ENCODE measurements at regions not wholly inside any gene's neighbourhood (a gene's known extent, or its start where the extent isn't known, plus 50 kb on each side); places are given as distances from the start of the nearest gene placed in this dataset.
"Not testable (repeated sequence)": the region's sequence is repeated elsewhere in the genome, so short reads cannot be mapped to it uniquely, and the experiment has no call there.

DNA sequence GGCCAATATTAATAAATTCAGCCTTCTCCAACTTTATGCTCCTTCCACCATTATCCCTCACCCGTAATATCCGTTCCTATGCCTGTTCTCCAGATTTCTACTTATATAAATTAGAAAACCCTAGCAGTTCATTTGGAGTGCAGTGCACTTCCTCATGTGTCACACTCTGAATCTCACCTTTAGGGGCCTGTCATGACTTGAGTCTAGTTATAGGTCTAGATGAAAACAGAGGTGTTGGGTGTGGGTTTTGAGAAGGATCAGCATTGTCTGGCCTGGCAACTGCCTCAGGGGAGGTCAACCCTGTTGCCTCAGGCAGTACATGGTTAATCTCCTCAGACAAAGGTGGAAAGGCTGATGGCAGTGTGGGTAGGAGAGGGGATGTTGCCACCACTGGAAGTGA lies 876.8 kb downstream of the FAT4 start:
- no peak overlapping the region for H3K9ac ChIP-seq (ENCODE audit: insufficient read depth in 1 of 2, low read length in 2 of 2)
- TF ChIP-seq, protein P1, sequence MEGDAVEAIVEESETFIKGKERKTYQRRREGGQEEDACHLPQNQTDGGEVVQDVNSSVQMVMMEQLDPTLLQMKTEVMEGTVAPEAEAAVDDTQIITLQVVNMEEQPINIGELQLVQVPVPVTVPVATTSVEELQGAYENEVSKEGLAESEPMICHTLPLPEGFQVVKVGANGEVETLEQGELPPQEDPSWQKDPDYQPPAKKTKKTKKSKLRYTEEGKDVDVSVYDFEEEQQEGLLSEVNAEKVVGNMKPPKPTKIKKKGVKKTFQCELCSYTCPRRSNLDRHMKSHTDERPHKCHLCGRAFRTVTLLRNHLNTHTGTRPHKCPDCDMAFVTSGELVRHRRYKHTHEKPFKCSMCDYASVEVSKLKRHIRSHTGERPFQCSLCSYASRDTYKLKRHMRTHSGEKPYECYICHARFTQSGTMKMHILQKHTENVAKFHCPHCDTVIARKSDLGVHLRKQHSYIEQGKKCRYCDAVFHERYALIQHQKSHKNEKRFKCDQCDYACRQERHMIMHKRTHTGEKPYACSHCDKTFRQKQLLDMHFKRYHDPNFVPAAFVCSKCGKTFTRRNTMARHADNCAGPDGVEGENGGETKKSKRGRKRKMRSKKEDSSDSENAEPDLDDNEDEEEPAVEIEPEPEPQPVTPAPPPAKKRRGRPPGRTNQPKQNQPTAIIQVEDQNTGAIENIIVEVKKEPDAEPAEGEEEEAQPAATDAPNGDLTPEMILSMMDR (IDR thresholded peaks at IDR 0.05; ENCODE audit: control extremely low read depth, extremely low read depth): no peak
- 93 to 94% methylated on average over 2 of the region's 2 CpGs for WGBS, 2 donors

DNA sequence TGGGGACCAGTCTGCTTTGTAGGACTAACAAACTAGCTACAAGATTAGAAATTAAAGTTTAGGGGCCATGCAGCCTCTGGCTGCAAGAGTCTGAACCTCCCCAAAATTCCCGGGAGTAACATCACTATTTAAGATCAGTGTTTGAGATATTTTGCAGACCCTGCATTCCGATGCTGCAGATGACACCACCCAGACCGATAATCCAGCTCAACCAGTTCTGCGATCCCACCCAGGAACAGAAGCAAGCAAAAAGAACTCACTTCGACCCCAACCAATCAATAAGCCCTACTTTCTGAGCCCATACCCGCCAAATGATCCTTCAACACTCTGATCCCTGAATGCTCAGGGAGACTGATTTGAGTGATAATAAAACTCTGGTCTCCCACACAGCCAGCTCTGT lies 877.8 kb downstream of the FAT4 start:
- TF ChIP-seq, protein P1 (IDR thresholded peaks at IDR 0.05; ENCODE audit: control extremely low read depth, extremely low read depth): no peak
- Histone ChIP-seq H3K36me3 (ENCODE audit: control insufficient read depth in 4 of 4, insufficient read depth in 4 of 4, low read length in 4 of 4) (no peaks in the 10 kb centered on the region), H3K27me3 (ENCODE audit: control insufficient read depth in 3 of 3, insufficient read depth in 3 of 3, low read length in 2 of 3) (no peaks in the 10 kb centered on the region), H3K9me3 (ENCODE audit: control insufficient read depth in 4 of 4, insufficient read depth in 3 of 4, low read length in 3 of 4) (no peaks in the 10 kb centered on the region), H3K4me3 (no peak overlapping the region), H3K4me1 (ENCODE audit: control insufficient read depth in 5 of 5, insufficient read depth in 5 of 5, low read length in 5 of 5) (peaks cover 0 to 5% (median 0%) of the 10 kb centered on the region in 5 donors), H3K27ac (ENCODE audit: low read depth in 1 of 2, low read length in 1 of 2) (no peak overlapping the region), H3K9ac (ENCODE audit: insufficient read depth in 1 of 2, low read length in 2 of 2) (no peak overlapping the region)
- ATAC-seq (ENCODE audit: insufficient read depth, low FRiP score): no peak
- DNase-seq: no peak
- WGBS, 2 donors: 88 to 89% methylated on average over 6 of the region's 6 CpGs

More for the DNA sequence above, 876.8 kb downstream of the FAT4 start:
- Histone ChIP-seq H3K4me3 (no peak overlapping the region), H3K27ac (ENCODE audit: low read depth in 1 of 2, low read length in 1 of 2) (no peak overlapping the region), H3K4me1 (ENCODE audit: control insufficient read depth in 5 of 5, insufficient read depth in 5 of 5, low read length in 5 of 5) (peaks cover 0 to 5% (median 0%) of the 10 kb centered on the region in 5 donors), H3K36me3 (ENCODE audit: control insufficient read depth in 4 of 4, insufficient read depth in 4 of 4, low read length in 4 of 4) (no peaks in the 10 kb centered on the region), H3K9me3 (ENCODE audit: control insufficient read depth in 4 of 4, insufficient read depth in 3 of 4, low read length in 3 of 4) (no peaks in the 10 kb centered on the region), H3K27me3 (ENCODE audit: control insufficient read depth in 3 of 3, insufficient read depth in 3 of 3, low read length in 2 of 3) (no peaks in the 10 kb centered on the region)
- ATAC-seq (ENCODE audit: insufficient read depth, low FRiP score) (no peak), DNase-seq (no peak)

DNA sequence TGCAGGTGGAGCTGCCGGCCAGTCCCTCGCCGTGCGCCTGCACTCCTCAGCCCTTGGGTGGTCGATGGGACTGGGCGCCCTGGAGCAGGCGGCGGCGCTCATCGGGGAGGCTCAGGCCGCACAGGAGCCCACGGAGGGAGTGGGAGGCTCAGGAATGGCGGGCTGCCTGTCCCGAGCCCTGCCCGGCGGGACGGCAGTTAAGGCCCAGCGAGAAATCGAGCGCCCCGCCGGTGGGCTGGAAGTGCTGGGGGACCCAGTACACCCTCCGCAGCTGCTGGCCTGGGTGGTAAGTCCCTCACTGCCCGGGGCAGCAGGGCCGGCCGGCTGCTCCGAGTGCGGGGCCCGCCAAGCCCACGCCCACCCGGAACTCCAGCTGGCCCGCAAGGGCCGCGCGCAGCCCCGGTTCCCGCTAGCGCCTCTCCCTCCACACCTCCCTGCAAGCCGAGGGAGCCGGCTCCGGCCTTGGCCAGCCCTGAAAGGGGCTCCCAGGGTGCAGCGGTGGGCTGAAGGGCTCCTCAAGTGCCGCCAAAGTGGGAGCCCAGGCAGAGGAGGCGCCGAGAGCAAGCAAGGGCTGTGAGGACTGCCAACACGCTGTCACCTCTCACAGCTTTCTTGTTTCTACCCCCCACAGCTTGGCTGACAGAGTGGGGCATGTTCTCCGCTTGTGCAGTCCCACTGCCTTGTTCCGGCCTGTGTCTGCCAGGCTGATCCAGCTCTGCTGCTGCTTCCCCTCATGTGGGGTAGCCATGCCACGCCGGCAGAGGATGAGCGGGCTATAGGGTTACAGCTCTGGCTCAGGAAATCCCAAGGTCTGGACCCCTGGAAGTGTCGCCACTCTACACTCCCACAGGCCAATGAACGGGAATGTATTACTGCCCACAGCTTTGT lies 886.7 kb downstream of the FAT4 start:
- DNase-seq; ATAC-seq (ENCODE audit: insufficient read depth, low FRiP score); H3K9ac ChIP-seq (ENCODE audit: insufficient read depth in 1 of 2, low read length in 2 of 2); H3K4me3 ChIP-seq; H3K4me1 ChIP-seq (ENCODE audit: control insufficient read depth in 5 of 5, insufficient read depth in 5 of 5, low read length in 5 of 5); H3K9me3 ChIP-seq (ENCODE audit: control insufficient read depth in 4 of 4, insufficient read depth in 3 of 4, low read length in 3 of 4); H3K27me3 ChIP-seq (ENCODE audit: control insufficient read depth in 3 of 3, insufficient read depth in 3 of 3, low read length in 2 of 3); H3K36me3 ChIP-seq (ENCODE audit: control insufficient read depth in 4 of 4, insufficient read depth in 4 of 4, low read length in 4 of 4); H3K27ac ChIP-seq (ENCODE audit: low read depth in 1 of 2, low read length in 1 of 2): not testable (repeated sequence)
- 91 to 95% methylated on average over 46 to 53 of the region's 53 CpGs for WGBS, 2 donors

DNA sequence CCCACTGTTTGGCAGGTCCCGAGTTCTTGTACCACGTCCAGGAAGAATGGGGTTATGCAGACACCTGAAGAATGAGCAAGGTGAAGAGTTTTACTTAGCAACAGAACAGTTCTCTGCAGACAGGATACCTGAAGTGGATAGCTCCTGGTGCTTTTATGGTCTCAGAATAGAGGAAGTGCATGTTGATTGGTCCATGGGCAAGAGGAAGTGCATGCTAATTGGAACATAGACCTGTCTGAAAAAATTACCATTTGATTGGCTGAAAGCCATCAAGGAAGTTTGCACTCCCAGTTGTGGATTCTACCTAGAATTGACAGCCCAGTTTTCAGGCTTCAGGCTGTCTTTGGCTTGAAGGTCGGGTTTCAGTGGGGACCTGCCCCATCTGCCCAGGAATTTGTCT lies 887.5 kb downstream of the FAT4 start:
- WGBS, 2 donors: 90 to 91% methylated on average over 3 of the region's 3 CpGs
- H3K4me3 ChIP-seq: no peak overlapping the region

More for the DNA sequence above, 887.5 kb downstream of the FAT4 start:
- H3K27ac ChIP-seq (ENCODE audit: low read depth in 1 of 2, low read length in 1 of 2): no peak overlapping the region
- no peak for ATAC-seq (ENCODE audit: insufficient read depth, low FRiP score)
- TF ChIP-seq, protein P1 (IDR thresholded peaks at IDR 0.05; ENCODE audit: control extremely low read depth, extremely low read depth): no peak
- no peak for DNase-seq
- no peaks in the 10 kb centered on the region for H3K36me3 ChIP-seq (ENCODE audit: control insufficient read depth in 4 of 4, insufficient read depth in 4 of 4, low read length in 4 of 4)
- H3K4me1 ChIP-seq (ENCODE audit: control insufficient read depth in 5 of 5, insufficient read depth in 5 of 5, low read length in 5 of 5): no peaks in the 10 kb centered on the region
- H3K9me3 ChIP-seq (ENCODE audit: control insufficient read depth in 4 of 4, insufficient read depth in 3 of 4, low read length in 3 of 4): no peaks in the 10 kb centered on the region
- H3K27me3 ChIP-seq (ENCODE audit: control insufficient read depth in 3 of 3, insufficient read depth in 3 of 3, low read length in 2 of 3): no peaks in the 10 kb centered on the region
- no peak overlapping the region for H3K9ac ChIP-seq (ENCODE audit: insufficient read depth in 1 of 2, low read length in 2 of 2)

All from lung (tissue), 11 donors.